RWPE1 (cell line): ENCODE measurements at regions not wholly inside any gene's neighbourhood (a gene's known extent, or its start where the extent isn't known, plus 50 kb on each side); places are given as distances from the start of the nearest gene placed in this dataset.

Experiments used
- CTCF ChIA-PET: fragments of 350-600 bp; sonication (Branson Sonifier 250); formaldehyde crosslinking; extraction: SDS; loops from one replicate; lab custom pipeline; 2021; lab: Yijun Ruan, JAX
- POLR2A ChIA-PET: fragments of 400-600 bp; formaldehyde crosslinking; extraction: SDS; loops from one replicate; lab custom pipeline; 2020; ENCODE audit warnings: antibody characterized with exemption; ENCODE audit not compliant: low non-redundant PET; lab: Yijun Ruan, JAX
- DNase-seq: peaks from one replicate; pipeline ENCODE4 v3.0.0; 2012; ENCODE audit warnings: low spot score
- H3K27ac ChIP-seq: fragments of 450-650 bp; 2 replicates; pipeline ENCODE4 v1.5.1; 2017
- TF ChIP-seq, protein P1 (sequence below): fragments of 450-650 bp; conservative IDR thresholded peaks from 2 replicates; pipeline ENCODE4 v1.5.1; 2017; ENCODE audit warnings: low read depth, mild to moderate bottlenecking

DNA sequence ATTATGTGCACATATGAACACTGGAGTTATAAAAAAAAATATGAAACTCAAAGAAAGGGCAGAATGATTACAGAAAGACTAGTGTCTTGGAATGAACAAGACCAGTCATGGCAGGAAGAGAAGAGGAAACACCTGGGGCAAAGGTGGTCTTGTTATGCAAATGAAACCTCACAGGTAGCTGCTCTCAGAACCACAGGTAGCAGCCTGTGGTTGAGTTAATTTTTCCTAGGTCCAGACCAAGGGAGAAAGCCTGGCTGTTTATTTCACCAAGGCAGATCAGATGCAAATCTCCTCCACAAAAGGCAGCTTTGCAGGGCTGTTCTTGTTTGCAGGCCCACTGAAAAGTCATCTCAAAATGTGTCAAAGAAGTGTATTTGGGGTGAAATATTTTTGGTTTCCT lies 785.8 kb downstream of the RNF144A start:
- TF ChIP-seq, protein P1, sequence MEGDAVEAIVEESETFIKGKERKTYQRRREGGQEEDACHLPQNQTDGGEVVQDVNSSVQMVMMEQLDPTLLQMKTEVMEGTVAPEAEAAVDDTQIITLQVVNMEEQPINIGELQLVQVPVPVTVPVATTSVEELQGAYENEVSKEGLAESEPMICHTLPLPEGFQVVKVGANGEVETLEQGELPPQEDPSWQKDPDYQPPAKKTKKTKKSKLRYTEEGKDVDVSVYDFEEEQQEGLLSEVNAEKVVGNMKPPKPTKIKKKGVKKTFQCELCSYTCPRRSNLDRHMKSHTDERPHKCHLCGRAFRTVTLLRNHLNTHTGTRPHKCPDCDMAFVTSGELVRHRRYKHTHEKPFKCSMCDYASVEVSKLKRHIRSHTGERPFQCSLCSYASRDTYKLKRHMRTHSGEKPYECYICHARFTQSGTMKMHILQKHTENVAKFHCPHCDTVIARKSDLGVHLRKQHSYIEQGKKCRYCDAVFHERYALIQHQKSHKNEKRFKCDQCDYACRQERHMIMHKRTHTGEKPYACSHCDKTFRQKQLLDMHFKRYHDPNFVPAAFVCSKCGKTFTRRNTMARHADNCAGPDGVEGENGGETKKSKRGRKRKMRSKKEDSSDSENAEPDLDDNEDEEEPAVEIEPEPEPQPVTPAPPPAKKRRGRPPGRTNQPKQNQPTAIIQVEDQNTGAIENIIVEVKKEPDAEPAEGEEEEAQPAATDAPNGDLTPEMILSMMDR: no peak
- H3K27ac ChIP-seq: no peak overlapping the region
- ChIA-PET POLR2A (no interaction called here), CTCF (no interaction called here)
- DNase-seq: no peak

DNA sequence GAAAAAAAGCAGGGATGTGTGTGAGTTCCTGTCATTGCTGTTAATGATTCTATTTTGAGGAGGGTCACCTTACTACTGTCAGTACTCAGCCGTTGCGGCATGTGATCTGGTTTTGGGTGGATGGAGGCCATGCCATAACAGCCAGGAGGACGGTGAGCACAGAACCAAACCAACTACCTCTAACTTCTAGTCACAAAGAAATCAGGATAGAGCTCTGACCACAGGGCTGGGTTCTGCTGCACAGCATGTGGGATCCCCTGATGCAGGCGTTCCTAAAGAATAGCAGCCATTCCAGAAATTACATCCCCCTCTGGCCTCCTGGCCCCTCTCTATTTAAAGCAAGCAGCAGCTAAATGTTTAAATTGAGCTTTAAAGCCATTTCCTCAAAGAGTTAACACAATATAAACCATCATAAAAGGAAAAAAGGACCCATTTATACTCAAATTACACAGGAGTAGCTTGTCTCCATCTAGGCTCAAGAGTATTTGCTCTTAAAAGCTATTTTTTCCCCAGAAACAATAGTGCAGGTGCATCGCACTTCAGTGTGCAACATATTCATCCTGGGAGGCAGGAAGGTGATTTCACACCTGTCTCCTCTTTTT lies 786.4 kb downstream of the RNF144A start:
- TF ChIP-seq, protein P1: no peak
- CTCF ChIA-PET: no interaction called here
- POLR2A ChIA-PET: no interaction called here
- DNase-seq: no peak
- H3K27ac ChIP-seq: no peak overlapping the region

DNA sequence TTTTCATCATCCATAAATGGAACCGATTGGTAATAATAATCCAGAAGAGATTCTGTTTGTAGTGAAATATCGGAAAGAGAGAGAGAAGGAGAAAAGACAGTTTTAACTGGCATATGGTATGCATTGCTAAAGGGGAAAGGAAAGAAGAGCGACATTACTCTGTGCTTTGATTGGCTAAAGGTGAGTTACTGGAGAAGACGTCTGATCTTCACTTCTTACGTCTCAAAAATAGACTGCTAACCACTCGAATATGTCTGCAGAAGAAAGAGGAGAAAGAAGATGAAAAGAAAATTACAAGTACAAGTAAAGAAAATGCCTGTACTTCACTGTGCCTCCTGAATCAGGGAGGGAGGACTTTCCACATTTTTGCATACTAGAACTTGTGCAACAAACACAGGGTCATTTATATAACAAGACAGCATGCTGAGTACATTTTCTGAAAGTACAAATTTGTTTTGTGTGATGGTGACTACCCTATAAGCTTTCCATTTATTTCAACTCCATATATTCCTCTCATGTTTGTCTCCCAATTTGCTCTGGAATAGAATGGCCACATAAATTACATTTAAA lies 787.2 kb downstream of the RNF144A start:
- TF ChIP-seq, protein P1: no peak
- ChIA-PET POLR2A (no interaction called here), CTCF (interaction anchor here (0.6 kb wide), 1 partner anchor 12 kb away, joined by 4 read pairs; no protein-coding TSS in a partner anchor)
- DNase-seq: no peak
- H3K27ac ChIP-seq: no peak overlapping the region

DNA sequence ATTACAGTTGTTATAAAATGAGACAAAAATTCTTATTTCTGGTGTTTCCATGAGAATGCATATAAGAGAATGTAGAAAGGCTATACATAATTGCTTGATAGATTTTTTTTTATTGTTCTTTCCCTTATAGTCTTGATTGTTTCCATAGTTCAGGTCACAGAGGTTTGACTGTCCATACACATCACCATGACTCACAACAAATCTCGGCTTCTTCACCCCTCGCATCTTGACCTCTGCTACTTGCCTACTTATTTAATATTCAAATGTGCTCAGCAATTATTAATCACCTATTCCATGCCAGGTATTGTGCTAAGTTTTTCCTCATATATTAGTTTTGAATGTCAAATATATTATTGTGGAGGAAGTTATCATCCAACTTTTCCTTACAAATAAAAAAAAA lies 789.6 kb downstream of the RNF144A start:
- no peak for DNase-seq

DNA sequence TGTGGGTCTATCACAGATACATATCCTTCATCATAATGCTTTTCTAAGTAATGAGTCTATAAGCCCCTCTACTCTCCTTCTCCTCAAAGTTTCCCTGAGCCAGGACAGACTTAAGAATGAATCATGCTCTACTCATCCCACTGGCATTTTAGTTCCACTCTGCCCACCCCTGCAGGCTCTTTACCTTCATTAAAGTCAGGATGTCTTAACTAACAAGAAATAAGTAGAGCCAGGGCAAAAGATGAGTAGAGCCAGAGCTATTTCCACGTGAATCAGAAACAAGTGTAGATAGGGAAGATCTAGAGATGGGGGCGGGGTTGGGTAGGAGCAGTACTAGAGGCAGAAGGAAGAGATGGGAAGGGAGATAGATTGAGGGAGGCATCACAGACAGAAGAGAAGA lies 790.5 kb downstream of the RNF144A start:
- POLR2A ChIA-PET: no interaction called here
- CTCF ChIA-PET: no interaction called here
- no peak overlapping the region for H3K27ac ChIP-seq
- TF ChIP-seq, protein P1: no peak
- peak; percentile 50 for DNase-seq

More for the DNA sequence above, 789.6 kb downstream of the RNF144A start:
- TF ChIP-seq, protein P1: no peak
- CTCF ChIA-PET: no interaction called here
- POLR2A ChIA-PET: no interaction called here
- no peak overlapping the region for H3K27ac ChIP-seq

DNA sequence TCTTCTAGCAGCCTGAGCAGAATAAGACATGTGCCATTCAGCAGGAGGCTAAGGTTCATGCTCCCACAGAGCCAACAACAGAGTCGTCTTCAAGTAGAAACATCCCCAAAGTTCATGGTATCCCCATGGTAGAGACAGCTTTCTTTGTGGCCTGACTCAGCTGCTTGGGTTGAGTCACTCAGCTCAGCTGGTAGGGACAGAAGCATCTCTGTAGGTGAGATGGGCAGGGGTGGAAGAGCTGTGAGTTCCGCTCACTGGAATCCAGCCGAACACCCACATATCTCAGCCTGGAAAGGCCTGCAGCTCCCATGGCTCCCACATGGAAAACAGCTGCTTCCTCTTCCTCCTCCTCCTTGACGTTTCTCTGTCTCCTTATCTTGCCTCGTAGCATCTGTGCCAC lies 792.7 kb downstream of the RNF144A start:
- TF ChIP-seq, protein P1: no peak
- ChIA-PET CTCF (no interaction called here), POLR2A (no interaction called here)
- no peak for DNase-seq
- no peak overlapping the region for H3K27ac ChIP-seq
